RWPE1 (cell line): ENCODE measurements at regions not wholly inside any gene's neighbourhood (a gene's known extent, or its start where the extent isn't known, plus 50 kb on each side); places are given as distances from the start of the nearest gene placed in this dataset.

Experiments used
- CTCF ChIA-PET: fragments of 350-600 bp; sonication (Branson Sonifier 250); formaldehyde crosslinking; extraction: SDS; loops from one replicate; lab custom pipeline; 2021; lab: Yijun Ruan, JAX
- POLR2A ChIA-PET: fragments of 400-600 bp; formaldehyde crosslinking; extraction: SDS; loops from one replicate; lab custom pipeline; 2020; ENCODE audit warnings: antibody characterized with exemption; ENCODE audit not compliant: low non-redundant PET; lab: Yijun Ruan, JAX
- DNase-seq: peaks from one replicate; pipeline ENCODE4 v3.0.0; 2012; ENCODE audit warnings: low spot score
- H3K27ac ChIP-seq: fragments of 450-650 bp; 2 replicates; pipeline ENCODE4 v1.5.1; 2017
- TF ChIP-seq, protein P1 (sequence below): fragments of 450-650 bp; conservative IDR thresholded peaks from 2 replicates; pipeline ENCODE4 v1.5.1; 2017; ENCODE audit warnings: low read depth, mild to moderate bottlenecking

DNA sequence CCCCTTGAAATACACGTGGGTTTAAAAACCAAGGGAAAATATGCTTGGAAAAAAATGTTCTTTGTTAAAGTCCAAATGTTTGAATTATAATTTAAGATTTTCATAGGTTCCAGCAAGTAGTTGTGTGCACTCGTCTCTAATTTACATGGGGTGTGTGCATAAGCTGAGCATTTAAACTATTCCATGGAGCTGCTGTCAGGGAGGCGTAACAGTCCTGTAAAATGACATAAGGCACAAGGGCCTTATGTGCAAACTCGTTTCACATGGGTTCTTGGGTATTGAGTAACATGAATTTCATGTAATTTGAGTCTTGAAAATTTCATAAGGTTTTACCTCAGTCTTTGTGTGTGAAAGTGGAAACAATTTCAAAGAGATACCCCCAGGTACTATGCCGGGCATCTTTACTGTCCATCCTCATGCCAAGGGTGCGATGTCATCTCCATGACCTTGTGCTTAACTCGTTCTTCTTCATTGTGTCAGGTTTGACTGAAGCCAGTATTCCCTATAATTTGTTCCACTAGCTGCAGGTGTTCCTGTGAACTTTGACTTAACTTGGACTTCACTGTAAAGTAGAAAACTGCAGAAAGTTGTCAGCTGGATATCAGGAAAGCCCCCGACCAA is 359.3 kb downstream of the SH3GL2 start:
- no peak overlapping the region for H3K27ac ChIP-seq
- TF ChIP-seq, protein P1, sequence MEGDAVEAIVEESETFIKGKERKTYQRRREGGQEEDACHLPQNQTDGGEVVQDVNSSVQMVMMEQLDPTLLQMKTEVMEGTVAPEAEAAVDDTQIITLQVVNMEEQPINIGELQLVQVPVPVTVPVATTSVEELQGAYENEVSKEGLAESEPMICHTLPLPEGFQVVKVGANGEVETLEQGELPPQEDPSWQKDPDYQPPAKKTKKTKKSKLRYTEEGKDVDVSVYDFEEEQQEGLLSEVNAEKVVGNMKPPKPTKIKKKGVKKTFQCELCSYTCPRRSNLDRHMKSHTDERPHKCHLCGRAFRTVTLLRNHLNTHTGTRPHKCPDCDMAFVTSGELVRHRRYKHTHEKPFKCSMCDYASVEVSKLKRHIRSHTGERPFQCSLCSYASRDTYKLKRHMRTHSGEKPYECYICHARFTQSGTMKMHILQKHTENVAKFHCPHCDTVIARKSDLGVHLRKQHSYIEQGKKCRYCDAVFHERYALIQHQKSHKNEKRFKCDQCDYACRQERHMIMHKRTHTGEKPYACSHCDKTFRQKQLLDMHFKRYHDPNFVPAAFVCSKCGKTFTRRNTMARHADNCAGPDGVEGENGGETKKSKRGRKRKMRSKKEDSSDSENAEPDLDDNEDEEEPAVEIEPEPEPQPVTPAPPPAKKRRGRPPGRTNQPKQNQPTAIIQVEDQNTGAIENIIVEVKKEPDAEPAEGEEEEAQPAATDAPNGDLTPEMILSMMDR = no peak

DNA sequence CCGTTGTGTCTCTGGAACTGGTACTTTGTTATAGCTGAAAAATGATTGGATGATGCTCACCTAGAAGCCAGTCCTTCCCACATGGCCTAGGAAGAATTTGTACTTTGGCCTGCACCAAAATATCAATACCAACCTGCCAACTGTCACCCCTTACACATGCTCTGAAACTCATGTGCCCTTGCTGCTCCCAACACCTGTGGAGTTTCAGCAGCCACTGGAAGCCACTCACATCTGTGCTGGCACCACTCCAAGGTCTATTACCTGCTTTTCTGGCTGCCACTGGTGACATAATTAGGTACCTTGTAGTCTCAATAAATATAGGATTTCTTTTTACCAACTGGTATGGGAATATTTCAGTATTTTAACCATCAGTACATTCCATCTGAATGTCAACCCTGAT is 363.6 kb downstream of the SH3GL2 start:
- no peak for DNase-seq
- TF ChIP-seq, protein P1 = no peak
- POLR2A ChIA-PET = no interaction called here
- no peak overlapping the region for H3K27ac ChIP-seq
- CTCF ChIA-PET = no interaction called here

More for the DNA sequence above, 359.3 kb downstream of the SH3GL2 start:
- POLR2A ChIA-PET = no interaction called here
- no peak for DNase-seq
- CTCF ChIA-PET = interaction anchor here (0.6 kb wide), 1 partner anchor 87 kb away, joined by 3 read pairs; no protein-coding TSS in a partner anchor

DNA sequence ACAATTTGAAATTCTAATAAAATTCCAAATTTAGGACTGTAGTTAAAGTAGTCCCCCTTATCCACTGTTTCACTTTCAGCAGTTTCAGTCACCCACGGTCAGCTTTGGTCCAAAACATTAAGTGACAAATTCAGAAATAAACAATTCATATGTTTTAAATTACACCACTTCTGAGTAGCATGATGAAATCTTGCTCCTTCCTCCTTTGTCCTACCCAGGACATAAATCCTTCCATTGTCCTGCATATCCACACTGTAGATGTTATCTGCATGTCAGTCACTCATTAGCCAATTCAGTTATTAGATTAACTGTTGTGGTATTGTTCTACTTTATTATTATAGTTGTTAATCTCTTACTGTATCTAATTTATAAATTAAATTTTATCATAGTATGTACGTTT is 376.5 kb downstream of the SH3GL2 start:
- ChIA-PET CTCF (no interaction called here), POLR2A (no interaction called here)
- H3K27ac ChIP-seq = no peak overlapping the region
- TF ChIP-seq, protein P1 = no peak
- no peak for DNase-seq

DNA sequence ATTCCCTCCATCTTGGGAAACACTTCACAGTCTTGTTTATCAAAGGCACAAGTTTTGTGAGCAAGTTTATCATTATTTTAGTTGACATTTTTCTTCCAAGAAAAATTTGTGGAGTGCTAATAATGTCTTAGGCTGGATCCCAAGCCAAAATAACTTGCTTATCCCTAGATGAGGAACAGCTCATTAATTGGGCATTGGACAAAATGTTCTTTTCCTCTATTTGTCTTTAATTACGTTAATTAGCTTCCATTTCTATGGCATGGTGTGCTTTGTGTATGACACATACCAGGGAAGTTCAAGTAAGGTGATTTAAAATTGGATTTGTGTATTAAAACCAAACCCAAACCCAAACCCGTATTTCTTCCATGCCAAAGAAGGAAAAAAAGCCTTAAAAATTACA is 379.5 kb downstream of the SH3GL2 start:
- ChIA-PET CTCF (no interaction called here), POLR2A (no interaction called here)
- TF ChIP-seq, protein P1 = no peak
- H3K27ac ChIP-seq = no peak overlapping the region
- DNase-seq = no peak

DNA sequence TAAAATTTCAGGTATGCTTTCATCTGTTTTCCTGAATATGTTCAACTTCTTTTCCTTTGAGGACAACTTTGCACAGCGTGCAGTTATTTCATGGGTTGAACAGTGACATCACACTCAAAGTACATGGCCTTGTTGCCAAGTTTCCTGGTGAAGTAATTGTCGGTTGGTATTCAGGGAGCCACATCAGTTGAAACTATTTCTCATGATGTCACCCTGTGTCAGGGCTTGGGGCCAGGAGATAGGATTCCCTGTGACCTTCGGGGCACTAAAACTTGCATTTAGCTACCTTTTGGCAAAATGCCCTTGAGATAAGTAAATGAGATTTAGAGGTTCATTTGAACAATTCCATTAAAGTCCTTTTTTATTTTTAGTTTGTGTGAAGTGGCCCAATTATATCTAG is 383.9 kb downstream of the SH3GL2 start:
- ChIA-PET CTCF (no interaction called here), POLR2A (no interaction called here)
- no peak for DNase-seq
- no peak overlapping the region for H3K27ac ChIP-seq
- TF ChIP-seq, protein P1 = no peak

DNA sequence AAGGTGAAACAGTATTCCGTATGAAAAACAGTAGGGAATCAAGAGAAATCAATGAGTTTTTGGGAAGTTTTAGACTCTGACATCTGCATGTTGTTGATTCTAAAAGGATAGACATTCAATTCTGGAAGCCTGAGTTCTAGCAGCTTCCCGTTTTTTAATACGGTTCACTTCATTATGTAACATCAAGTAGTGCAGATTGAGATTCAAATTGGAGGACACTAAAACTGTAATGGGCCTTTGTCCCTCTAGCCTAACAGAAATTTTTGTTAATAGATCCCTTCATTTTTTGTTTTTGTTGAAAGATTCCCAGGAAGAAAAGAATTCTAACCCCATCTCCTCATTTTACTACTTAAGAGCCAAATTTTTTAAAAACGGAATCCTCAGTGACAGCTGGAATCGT is 384.6 kb downstream of the SH3GL2 start:
- TF ChIP-seq, protein P1 = no peak
- DNase-seq = no peak
- ChIA-PET POLR2A (no interaction called here), CTCF (no interaction called here)
- H3K27ac ChIP-seq = no peak overlapping the region
